HG03469 (cell line): ENCODE measurements at regions not wholly inside any gene's neighbourhood (a gene's known extent, or its start where the extent isn't known, plus 50 kb on each side); places are given as distances from the start of the nearest gene placed in this dataset.
"Not testable (repeated sequence)": the region's sequence is repeated elsewhere in the genome, so short reads cannot be mapped to it uniquely, and the experiment has no call there.

Source experiments
- ATAC-seq: cut with Tn5 transposase; IDR thresholded peaks from one replicate; pipeline ENCODE4 v1.9.1; 2021; ENCODE audit warnings: mild to moderate bottlenecking, moderate library complexity, moderate number of reproducible peaks; ENCODE audit not compliant: unreplicated experiment

- ATAC-seq, result not testable (repeated sequence)
These were observed 1129.3 kb downstream of the ZPLD1 start for GRCh38 chr3:103564116-103564515.

DNA sequence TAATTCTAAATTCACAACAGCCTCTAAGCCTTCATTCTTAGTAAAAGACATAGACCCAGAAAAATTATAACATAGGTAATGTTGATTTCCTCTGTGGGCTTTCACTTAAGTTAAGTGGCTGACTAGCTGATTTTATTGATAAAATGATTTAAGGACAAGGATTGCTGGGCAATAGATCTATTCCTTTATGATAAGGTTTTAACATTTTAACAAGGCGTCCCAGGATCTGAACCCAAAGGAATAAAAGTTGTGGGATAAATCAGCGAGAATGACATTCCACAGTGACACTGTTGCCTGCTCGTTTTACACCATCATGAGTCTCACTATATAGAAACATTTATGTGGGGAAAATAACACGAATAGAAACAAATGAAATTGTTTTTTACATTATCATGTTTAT is 1151.0 kb downstream of the ZPLD1 start:
- ATAC-seq, result no peak

DNA sequence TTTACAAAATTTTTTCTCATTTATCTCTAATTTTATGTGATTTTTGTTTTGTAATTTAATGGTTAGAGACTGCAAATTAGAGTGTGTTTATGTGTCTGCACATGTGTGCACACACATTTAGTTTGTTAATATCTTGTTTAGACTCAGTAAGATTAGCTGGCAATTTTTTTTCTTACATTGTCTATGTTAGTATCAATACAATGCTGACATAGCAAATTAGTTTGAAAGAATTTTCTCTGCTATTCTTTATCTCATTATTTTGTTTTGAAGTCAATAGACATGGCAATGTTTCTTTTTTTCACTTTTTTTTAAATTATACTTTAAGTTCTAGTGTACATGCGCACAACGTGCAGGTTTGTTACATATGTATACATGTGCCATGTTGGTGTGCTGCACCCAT is 1155.0 kb downstream of the ZPLD1 start:
- ATAC-seq, result no peak

GRCh38 chr3:103600844-103601243 is 1166.0 kb downstream of the ZPLD1 start:
- no peak for ATAC-seq

- no peak for ATAC-seq
These were observed 1166.9 kb downstream of the ZPLD1 start for GRCh38 chr3:103601666-103602065.

- no peak for ATAC-seq
These were observed 1174.7 kb downstream of the ZPLD1 start for GRCh38 chr3:103609472-103609871.

- ATAC-seq, result no peak
These were observed 1178.8 kb downstream of the ZPLD1 start for GRCh38 chr3:103613397-103614156.

GRCh38 chr3:103614719-103615118 is 1179.9 kb downstream of the ZPLD1 start:
- ATAC-seq, result no peak

DNA sequence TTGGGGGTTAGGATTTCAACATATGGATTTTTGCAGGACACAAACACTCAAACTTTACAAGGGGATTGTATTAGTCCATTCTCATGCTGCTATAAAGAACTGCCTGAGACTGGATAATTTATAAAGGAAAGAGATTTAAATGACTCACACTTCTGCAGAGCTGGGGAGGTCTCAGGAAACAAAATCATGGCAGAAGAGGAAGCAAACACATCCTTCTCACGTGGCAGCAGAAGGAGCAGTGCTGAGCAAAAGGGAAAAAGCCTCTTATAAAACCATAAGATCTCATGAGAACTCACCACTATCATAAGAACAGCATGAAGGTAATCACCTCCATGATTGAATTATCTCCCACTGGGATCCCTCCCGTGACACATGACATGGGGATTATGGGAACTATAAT is 1183.1 kb downstream of the ZPLD1 start:
- no peak for ATAC-seq

DNA sequence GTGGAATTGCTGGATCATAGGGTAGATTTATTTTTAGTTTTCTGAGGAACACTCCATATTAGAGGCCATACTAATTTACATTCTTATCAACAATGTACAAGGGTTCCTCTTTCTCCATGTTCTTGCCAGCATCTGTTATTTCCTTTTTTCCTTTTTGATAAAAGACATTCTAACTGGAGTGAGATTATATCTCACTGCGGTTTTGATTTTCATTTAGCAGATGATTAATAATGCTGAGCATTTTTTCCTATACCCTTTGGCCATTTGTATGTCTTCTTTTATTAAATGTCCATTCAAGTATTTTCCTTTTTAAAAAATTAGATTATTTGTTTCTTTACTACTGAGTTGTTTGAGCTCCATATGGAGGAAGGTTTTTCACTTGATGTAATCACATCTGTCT is 1189.5 kb downstream of the ZPLD1 start:
- ATAC-seq, result no peak

GRCh38 chr3:103629391-103629790 is 1194.6 kb downstream of the ZPLD1 start:
- no peak for ATAC-seq

- no peak for ATAC-seq
These were observed 1209.6 kb downstream of the ZPLD1 start for GRCh38 chr3:103644450-103644849.

DNA sequence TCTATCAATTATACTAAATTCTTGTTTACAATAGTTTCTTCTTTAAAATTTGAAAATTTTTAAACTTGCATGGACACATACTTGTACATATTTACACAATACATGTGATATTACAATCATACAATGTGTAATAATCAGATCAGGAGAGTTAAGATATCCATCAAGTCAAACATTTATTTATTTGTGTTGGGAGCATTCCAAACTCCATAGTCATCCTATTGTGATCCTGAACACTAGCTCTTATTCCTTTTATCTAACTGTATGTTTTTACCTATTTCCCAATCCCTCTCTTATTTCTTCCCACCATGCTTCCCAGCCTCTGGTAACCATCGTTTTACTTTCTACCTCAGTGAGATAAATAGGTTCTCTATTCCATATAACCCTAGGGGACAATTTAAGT is 1219.2 kb downstream of the ZPLD1 start:
- ATAC-seq, result no peak

DNA sequence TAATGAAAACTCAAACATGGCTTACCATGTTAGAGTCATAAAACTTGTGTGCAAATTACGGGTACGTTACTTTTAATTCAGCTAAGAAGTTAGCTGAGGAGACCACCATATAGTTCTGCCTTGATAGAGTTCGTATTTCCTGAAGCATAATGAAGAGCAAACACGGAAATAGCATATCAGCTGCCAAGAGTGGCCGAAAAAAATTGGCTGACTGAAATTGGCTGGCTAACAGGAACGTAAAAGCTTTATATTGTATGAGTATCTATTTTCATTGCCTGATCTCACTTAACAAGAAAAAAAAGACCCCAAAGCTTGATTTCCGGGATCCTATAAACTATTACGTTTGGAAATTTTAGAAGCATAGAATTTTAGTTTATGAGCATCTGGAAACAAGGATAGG is 1222.9 kb downstream of the ZPLD1 start:
- no peak for ATAC-seq

GRCh38 chr3:103660810-103661209 is 1226.0 kb downstream of the ZPLD1 start:
- ATAC-seq, result no peak

- no peak for ATAC-seq
These were observed 1227.8 kb downstream of the ZPLD1 start for GRCh38 chr3:103662591-103662990.

DNA sequence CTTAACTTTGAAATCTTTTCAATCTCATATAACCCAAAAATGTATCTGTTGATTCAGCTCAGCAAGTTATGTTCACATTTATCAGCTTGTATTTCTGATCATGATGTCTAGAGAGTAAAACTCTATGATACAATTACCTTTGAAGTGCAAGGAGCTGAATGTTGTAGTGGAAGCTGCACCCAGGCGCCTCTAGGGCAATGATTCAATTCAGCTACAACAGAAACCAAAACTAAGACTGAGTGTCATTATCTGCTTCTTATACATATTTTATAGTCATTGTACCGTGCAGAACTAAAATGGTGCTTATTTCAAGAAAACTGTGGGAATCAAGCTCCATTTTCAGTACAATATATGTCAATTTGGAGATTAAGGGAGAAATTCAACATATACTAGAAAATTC is 1237.5 kb downstream of the ZPLD1 start:
- ATAC-seq, result no peak

DNA sequence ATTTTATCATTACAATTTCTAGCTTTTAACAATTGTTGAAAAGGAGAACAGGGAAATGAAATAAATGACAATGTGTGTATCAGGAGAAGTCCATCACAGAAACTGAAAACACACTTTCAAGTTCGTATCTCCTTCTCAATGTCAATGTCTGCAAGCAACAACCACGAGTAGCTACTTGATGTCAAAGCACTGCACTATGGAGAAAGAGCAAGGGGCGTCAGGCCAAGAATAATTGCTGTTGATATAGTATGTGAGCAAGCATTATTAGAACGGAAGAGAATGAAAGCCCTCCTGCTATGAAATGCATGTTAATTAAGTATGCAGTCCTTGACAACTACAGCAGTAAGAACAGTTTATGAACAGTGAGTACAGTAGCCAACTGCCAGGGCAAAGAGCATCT is 1250.1 kb downstream of the ZPLD1 start:
- ATAC-seq, result no peak

DNA sequence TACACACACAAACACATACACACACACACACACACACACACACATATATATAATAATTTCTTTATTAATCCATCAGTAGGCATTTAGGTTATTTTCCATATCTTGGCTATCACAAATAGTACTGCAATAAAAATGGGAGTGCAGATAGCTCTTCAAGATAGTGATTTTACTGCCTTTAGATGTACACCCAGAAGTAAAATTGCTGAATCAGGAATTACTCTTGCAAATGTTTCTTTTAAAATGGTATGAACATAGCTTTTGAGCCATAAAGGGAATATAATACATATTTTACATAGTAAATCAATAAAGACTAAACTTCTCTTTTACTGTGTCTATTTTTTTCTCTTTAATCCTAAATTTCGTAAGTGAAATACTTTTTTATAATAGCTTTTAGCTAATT is 1251.1 kb downstream of the ZPLD1 start:
- no peak for ATAC-seq

DNA sequence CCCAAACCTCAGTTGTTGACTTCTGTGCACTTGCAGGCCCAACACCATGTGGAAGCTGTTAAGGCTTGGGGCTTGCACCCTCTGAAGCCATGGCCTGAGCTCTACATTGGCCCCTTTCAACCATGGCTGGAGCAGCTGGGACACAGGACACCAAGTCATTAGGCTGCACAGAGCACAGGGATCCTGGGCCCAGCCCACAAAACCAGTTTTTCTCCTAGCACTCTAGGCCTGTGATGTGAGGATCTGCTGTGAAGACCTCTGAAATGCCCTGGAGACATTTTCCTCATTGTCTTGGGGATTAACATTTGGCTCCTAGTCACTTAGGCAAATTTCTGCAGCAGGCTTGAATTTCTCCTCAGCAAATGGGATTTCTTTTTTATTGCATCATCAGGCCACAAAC is 1255.7 kb downstream of the ZPLD1 start:
- ATAC-seq, result no peak

DNA sequence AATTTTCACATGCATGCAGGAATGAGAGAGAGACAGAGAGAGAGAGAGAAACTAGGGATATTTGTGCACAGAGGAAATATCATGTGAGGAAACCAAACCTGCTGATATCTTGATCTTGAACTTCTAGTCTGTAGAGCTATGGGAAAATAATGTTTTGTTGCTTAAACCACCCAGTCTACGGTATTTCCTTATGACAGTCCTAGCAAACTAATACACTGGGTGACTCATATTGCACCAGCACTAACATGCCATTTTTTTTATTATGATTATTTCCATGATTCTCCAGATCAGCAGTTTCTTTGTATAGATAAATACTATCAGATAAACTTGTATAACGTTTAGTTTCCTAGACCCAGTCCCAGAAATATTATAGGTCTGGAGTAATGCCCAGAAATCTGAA is 1259.0 kb downstream of the ZPLD1 start:
- no peak for ATAC-seq

DNA sequence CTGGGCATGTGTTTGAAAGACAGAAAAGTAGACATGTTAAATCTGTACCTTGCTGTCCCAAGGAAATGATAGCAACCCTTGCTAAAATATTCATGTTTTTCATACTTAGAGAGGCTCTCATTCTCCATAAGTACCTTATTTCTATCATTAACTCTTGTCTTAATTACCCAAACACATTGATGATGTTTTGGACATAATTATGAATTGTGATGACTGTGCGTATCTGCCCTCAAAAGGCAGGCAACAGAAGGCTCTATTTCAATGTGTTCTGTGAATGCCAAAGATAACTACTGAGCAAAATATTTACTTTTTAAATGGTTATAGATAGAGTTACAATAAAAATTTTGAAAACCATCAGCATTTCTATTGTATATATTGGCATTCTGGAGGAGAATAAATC is 1263.8 kb downstream of the ZPLD1 start:
- no peak for ATAC-seq

- ATAC-seq, result no peak
These were observed 1264.4 kb downstream of the ZPLD1 start for GRCh38 chr3:103699228-103699627.
